ENCODE measurements at regions not wholly inside any gene's neighbourhood (a gene's known extent, or its start where the extent isn't known, plus 50 kb on each side); places are given as distances from the start of the nearest gene placed in this dataset.

DNA sequence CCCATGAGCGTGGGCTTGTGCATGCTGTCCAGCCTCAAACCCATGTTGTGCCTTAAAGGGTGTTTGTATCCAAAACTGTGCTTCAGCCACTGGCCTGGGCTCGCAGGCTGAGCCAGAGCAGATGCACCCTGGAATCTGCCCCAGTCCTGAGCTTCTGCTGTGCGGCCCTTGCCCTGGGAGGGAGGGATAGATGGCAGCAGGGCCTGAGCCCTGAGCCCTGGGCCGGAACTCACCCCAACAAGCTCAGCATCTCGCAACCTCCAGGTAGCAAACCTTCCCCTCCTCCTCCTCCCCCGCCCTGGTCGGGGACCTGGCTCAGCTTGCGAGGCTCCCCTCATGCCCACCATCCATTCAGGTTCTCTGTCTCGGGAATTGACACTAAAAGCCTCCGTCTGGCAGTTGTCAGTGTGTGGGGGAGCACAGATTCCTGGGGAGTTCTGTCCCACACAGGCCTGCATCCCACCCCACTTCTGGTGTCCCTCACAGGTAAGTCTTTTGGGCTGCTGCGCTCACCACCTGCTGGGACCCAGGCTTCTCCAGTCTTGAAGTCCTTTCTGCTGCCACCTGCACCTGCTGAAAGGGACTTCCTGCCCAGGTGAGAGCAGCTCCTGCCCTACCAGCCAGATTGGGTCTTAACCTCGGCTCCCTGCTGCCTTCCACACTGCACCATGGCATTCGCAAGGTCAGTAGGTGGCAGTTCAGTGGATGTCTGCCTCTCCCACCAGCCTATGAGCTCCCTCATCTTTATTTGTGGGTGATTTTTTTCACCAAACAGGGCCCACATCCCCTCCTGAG, 55.2 kb upstream of the OLFM1 start:
- H3K4me1 ChIP-seq (ENCODE audit: insufficient read depth, low read length) = no peaks in the 10 kb centered on the region
- H3K4me3 ChIP-seq (ENCODE audit: low read length) = no peak overlapping the region
- H3K9ac ChIP-seq (ENCODE audit: low read depth, low read length) = no peak overlapping the region
- WGBS = 93% methylated on average over 13 of the region's 13 CpGs
- no peaks in the 10 kb centered on the region for H3K36me3 ChIP-seq (ENCODE audit: insufficient read depth, low read length)
- H3K9me3 ChIP-seq (ENCODE audit: insufficient read depth, low read depth, low read length) = no peaks in the 10 kb centered on the region
- H3K27ac ChIP-seq (ENCODE audit: low read depth, low read length) = no peak overlapping the region
- no peaks in the 10 kb centered on the region for H3K27me3 ChIP-seq (ENCODE audit: insufficient read depth, low read length)

GRCh38 chr9:135032868-135033460, 54.5 kb upstream of the OLFM1 start:
- Histone ChIP-seq H3K27ac (ENCODE audit: low read depth, low read length) (no peak overlapping the region), H3K9ac (ENCODE audit: low read depth, low read length) (no peak overlapping the region), H3K4me3 (ENCODE audit: low read length) (no peak overlapping the region), H3K27me3 (ENCODE audit: insufficient read depth, low read length) (no peaks in the 10 kb centered on the region), H3K4me1 (ENCODE audit: insufficient read depth, low read length) (no peaks in the 10 kb centered on the region), H3K9me3 (ENCODE audit: insufficient read depth, low read depth, low read length) (no peaks in the 10 kb centered on the region), H3K36me3 (ENCODE audit: insufficient read depth, low read length) (no peaks in the 10 kb centered on the region)
- 94% methylated on average over 22 of the region's 22 CpGs for WGBS

DNA sequence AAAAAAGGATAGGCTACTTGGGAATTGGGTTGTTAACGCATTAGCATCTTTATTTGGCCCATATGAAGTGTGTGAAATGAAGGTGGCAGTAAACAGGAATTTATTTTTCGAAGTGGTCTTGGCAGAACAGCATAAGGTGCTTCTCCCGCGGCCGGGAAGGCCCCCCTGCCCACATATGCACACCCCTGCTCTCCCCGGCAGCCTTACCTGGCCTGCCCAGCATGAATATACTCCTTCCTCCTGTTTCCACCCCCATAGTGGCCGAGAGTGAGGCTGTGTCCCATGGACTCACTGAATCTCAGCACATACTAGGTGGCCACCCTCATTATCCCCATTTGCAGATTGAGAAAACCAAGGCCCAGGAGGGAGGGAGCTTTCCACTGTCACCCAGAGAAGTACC, 54.0 kb upstream of the OLFM1 start:
- Histone ChIP-seq H3K27me3 (ENCODE audit: insufficient read depth, low read length) (no peaks in the 10 kb centered on the region), H3K36me3 (ENCODE audit: insufficient read depth, low read length) (no peaks in the 10 kb centered on the region), H3K4me1 (ENCODE audit: insufficient read depth, low read length) (no peaks in the 10 kb centered on the region), H3K9ac (ENCODE audit: low read depth, low read length) (no peak overlapping the region), H3K9me3 (ENCODE audit: insufficient read depth, low read depth, low read length) (no peaks in the 10 kb centered on the region), H3K4me3 (ENCODE audit: low read length) (no peak overlapping the region), H3K27ac (ENCODE audit: low read depth, low read length) (no peak overlapping the region)
- 88% methylated on average over 7 of the region's 7 CpGs for WGBS

- H3K9me3 ChIP-seq (ENCODE audit: insufficient read depth, low read depth, low read length) = no peaks in the 10 kb centered on the region
These were observed 53.4 kb upstream of the OLFM1 start for GRCh38 chr9:135034106-135034505.

DNA sequence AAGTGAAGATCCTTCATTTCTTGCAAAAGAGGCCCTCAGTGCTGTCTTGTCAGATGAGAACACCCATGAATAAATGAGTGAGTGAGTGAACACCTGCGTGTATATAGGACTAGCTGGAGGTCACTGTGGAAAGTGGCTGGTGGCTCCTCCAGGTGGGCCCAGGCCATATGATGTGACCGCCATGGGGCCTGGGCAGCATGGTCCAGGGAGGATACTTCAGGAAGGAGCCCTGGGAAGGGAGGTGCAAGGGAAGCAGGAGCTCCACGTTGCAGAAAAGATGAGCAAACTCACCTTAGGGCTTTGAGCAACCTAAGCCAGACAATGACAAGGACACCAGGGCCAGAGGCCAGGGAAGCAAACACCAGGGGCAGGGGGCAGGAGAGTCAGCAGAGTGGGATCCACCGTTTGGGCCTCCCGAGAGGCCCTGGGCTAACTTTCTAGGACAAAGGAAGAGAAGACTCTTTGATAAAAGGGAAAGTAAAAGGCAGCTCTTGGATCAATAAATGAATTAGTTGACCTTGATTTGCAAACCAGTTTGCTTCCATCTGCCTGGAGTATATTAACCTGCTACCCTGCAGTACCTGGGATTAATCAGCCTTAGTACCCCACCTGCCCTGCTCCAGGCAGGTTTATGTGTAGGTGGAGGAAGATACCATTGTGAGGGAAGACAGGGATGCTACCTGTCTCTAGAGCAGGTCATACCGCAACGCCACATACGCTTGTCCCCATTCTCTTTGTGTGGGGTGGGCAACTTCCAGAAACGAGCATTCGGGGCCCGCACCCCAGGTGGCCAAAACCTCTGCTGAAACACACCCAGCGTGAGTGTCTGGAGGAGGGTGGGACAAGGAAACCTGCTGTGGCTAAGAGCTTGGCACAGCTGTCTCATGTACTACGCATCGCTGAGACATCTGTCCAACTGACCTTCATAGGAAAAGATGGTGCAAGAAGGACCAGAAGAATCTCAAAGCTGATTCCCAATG, 51.4 kb upstream of the OLFM1 start:
- Histone ChIP-seq H3K36me3 (ENCODE audit: insufficient read depth, low read length) (no peaks in the 10 kb centered on the region), H3K27me3 (ENCODE audit: insufficient read depth, low read length) (no peaks in the 10 kb centered on the region; the same call in 1 of the 2 replicates), H3K27ac (ENCODE audit: low read depth, low read length) (no peak overlapping the region), H3K9ac (ENCODE audit: low read depth, low read length) (no peak overlapping the region), H3K4me1 (ENCODE audit: insufficient read depth, low read length) (no peaks in the 10 kb centered on the region), H3K4me3 (ENCODE audit: low read length) (no peak overlapping the region), H3K9me3 (ENCODE audit: insufficient read depth, low read depth, low read length) (no peaks in the 10 kb centered on the region)
- 92% methylated on average over 14 of the region's 14 CpGs for WGBS

More at GRCh38 chr9:135034106-135034505, 53.4 kb upstream of the OLFM1 start:
- Histone ChIP-seq H3K36me3 (ENCODE audit: insufficient read depth, low read length) (no peaks in the 10 kb centered on the region), H3K4me1 (ENCODE audit: insufficient read depth, low read length) (no peaks in the 10 kb centered on the region), H3K9ac (ENCODE audit: low read depth, low read length) (no peak overlapping the region), H3K27me3 (ENCODE audit: insufficient read depth, low read length) (no peaks in the 10 kb centered on the region; the same call in 1 of the 2 replicates), H3K27ac (ENCODE audit: low read depth, low read length) (no peak overlapping the region), H3K4me3 (ENCODE audit: low read length) (no peak overlapping the region)
- 92% methylated on average over 17 of the region's 17 CpGs for WGBS

DNA sequence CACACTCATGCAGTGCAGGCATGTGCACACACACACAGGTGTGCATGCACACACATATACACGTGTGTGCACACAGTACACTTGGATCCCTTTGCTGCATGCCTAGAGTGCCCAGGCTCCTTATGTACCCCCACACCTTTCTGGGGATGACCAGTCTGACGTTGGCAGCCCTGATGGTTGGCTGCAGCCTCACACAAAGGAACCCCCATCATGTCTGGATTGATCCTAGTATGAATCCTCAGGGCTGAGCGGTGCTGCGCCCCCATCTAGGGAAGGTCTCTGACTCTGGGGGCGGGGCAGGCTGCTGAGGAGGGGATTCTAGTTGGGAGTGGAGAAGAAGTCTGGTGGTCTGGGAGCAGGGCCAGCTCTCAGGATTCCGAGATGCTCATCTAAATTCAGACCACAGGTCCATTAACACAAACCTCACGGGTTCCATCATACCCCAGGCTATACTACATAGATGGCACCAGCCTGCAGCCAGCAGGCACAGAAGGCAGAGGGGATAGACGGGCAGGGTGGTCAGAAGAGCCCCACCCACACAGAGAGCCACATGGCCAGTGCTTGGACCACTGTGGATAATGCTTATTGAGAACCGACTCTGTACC, 50.5 kb upstream of the OLFM1 start:
- H3K9ac ChIP-seq (ENCODE audit: low read depth, low read length) = no peak overlapping the region
- no peaks in the 10 kb centered on the region for H3K36me3 ChIP-seq (ENCODE audit: insufficient read depth, low read length)
- 88% methylated on average over 9 of the region's 9 CpGs for WGBS
- H3K27me3 ChIP-seq (ENCODE audit: insufficient read depth, low read length) = no peaks in the 10 kb centered on the region; the same call in 1 of the 2 replicates
- H3K4me1 ChIP-seq (ENCODE audit: insufficient read depth, low read length) = no peaks in the 10 kb centered on the region
- H3K9me3 ChIP-seq (ENCODE audit: insufficient read depth, low read depth, low read length) = no peaks in the 10 kb centered on the region
- no peak overlapping the region for H3K4me3 ChIP-seq (ENCODE audit: low read length)
- no peak overlapping the region for H3K27ac ChIP-seq (ENCODE audit: low read depth, low read length)

DNA sequence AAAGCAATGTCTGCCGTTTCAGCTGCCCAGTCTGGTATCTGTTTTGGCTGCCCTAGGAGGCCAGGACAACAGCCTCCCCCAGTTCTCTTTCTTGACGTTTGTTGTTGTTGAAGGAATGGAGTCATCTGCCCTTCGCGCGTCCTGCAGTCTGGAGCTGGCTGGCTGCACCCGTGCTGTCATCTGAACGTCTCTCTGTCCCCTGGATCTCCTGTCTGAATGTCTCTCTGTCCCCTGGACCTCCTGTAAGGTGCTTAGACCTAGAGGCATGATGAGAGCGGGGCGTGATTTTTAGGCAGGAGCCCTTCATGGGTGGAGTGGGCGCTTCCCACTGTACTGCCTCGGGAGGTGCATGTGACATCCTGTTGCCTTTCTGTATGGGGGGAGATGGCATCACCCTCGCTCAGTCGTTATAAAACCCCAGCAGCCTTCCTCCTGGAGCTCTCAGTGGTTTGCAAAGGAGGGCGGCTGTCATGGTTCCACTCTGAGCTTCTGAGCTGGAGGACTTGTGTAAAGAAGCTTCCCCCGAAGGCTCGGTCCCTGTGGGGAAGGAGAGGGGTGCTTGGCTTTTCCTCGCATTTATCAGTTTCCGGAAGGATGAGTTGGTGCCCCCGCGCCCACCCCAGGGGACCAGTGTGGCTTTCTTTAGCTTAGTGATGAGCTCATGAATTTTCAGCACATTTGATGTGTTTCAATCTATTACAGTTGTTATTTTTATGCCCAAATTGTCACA, 49.8 kb upstream of the OLFM1 start:
- no peaks in the 10 kb centered on the region for H3K4me1 ChIP-seq (ENCODE audit: insufficient read depth, low read length)
- no peaks in the 10 kb centered on the region; the same call in 1 of the 2 replicates for H3K27me3 ChIP-seq (ENCODE audit: insufficient read depth, low read length)
- 92% methylated on average over 20 of the region's 20 CpGs for WGBS
- H3K36me3 ChIP-seq (ENCODE audit: insufficient read depth, low read length) = no peaks in the 10 kb centered on the region
- no peak overlapping the region for H3K27ac ChIP-seq (ENCODE audit: low read depth, low read length)
- H3K9ac ChIP-seq (ENCODE audit: low read depth, low read length) = no peak overlapping the region
- no peaks in the 10 kb centered on the region for H3K9me3 ChIP-seq (ENCODE audit: insufficient read depth, low read depth, low read length)
- no peak overlapping the region for H3K4me3 ChIP-seq (ENCODE audit: low read length)

Data from HUES64 (cell line).